ENCODE measurements at regions not wholly inside any gene's neighbourhood (a gene's known extent, or its start where the extent isn't known, plus 50 kb on each side); places are given as distances from the start of the nearest gene placed in this dataset.

DNA sequence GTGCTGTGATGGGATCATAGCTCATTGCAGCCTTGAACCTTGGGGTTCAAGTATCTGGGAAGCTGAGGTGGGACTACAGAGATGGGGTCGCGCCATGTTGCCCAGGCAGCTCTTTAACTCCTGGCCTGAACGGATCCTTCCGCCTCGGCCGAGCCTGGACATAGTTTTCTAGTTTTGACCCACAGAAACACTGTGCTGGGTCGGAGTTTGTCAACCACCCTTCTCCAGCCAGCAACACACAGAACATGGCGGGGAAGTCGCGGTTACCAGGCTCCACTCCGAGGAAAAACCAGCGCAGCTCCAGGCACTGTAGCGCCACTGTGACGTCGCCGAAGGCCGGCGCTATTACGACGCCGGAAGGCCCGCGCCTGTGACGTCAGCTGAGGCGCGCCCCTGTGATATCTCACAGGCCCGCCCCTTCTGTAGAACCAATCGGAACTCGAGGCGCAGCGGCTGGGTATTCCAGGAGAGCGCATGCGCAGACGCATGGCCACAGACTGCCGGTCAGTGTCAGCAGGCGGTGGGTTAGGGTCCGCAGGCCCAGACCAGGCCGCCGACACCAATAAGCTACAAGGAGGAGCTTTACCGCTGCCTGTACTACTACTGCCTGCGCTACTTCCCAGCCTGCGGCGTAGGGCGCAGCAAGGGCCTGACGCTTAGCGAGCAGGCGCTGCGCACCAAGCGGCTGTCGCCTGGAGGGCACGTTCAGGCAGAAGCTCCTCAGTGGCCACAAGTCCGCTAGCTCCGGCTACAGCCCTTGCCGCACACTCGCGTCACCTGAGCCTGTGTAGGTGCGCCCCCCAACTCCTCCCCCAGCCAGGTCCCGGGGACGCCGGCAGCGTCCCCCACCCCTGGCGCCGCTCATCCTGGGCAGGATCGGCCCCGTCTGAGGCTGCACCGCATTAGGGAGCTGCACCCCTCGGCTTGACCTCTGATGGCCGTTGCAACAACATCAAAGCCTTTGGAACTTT lies 135.2 kb upstream of the KCTD7 start:
- Histone ChIP-seq H3K9me3 (no peaks in the 10 kb centered on the region), H3K4me1 (peaks cover 14% of the 10 kb centered on the region), H3K27ac (peak overlapping the region; percentile 87 to 97 (median 92)), H3K36me3 (replicated peaks in 1 of 2; ENCODE audit: insufficient read depth in 1 of 2, low read depth in 2 of 2) (no peaks in the 10 kb centered on the region), H3K4me3 (peak overlapping the region; percentile 47 to 88), H3K27me3 (no peaks in the 10 kb centered on the region)
- ATAC-seq = peak; percentile 98
- WGBS, 2 donors = 0% methylated on average over 4 to 68 of the region's 68 CpGs
- peak; percentile 97 to 99 (median 98) for DNase-seq
- intact Hi-C loops (cut with DNase I) = no loop called here
- TF ChIP-seq, protein P1, sequence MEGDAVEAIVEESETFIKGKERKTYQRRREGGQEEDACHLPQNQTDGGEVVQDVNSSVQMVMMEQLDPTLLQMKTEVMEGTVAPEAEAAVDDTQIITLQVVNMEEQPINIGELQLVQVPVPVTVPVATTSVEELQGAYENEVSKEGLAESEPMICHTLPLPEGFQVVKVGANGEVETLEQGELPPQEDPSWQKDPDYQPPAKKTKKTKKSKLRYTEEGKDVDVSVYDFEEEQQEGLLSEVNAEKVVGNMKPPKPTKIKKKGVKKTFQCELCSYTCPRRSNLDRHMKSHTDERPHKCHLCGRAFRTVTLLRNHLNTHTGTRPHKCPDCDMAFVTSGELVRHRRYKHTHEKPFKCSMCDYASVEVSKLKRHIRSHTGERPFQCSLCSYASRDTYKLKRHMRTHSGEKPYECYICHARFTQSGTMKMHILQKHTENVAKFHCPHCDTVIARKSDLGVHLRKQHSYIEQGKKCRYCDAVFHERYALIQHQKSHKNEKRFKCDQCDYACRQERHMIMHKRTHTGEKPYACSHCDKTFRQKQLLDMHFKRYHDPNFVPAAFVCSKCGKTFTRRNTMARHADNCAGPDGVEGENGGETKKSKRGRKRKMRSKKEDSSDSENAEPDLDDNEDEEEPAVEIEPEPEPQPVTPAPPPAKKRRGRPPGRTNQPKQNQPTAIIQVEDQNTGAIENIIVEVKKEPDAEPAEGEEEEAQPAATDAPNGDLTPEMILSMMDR (IDR thresholded peaks at IDR 0.05) = peak in 5 of 7 experiments; percentile 4 to 58 (median 43)
- TF ChIP-seq POLR2A (IDR thresholded peaks at IDR 0.05) = peak; percentile 82 to 96 (median 95)

DNA sequence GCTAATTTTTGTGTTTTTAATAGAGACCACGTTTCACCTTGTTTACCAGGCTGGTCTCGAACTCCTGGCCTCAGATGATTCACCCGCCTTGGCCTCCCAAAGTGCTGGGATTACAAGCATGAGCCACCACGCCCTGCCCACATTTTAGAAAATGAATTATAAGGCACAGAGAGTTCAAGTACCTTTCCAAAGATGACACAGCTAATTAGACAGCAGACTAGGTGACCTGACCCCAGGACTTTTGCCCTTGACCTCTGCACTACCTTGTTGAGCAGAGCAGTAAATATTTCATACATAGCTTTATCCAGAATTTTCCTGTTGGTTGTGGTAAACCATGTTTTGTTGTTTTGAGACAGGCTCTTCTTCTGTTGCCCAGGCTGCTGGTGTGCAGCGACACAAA lies 131.3 kb upstream of the KCTD7 start:
- TF ChIP-seq, protein P1 (IDR thresholded peaks at IDR 0.05) = no peak
- TF ChIP-seq POLR2A (IDR thresholded peaks at IDR 0.05) = no peak
- 85 to 91% methylated on average over 5 of the region's 5 CpGs for WGBS, 2 donors
- H3K4me1 ChIP-seq = peaks cover 20% of the 10 kb centered on the region
- ATAC-seq = no peak
- intact Hi-C loops (cut with DNase I) = no loop called here
- no peak for DNase-seq
- no peaks in the 10 kb centered on the region for H3K36me3 ChIP-seq (replicated peaks in 1 of 2; ENCODE audit: insufficient read depth in 1 of 2, low read depth in 2 of 2)
- no peak overlapping the region for H3K4me3 ChIP-seq
- H3K27ac ChIP-seq = no peak overlapping the region
- no peaks in the 10 kb centered on the region for H3K27me3 ChIP-seq
- no peaks in the 10 kb centered on the region for H3K9me3 ChIP-seq

DNA sequence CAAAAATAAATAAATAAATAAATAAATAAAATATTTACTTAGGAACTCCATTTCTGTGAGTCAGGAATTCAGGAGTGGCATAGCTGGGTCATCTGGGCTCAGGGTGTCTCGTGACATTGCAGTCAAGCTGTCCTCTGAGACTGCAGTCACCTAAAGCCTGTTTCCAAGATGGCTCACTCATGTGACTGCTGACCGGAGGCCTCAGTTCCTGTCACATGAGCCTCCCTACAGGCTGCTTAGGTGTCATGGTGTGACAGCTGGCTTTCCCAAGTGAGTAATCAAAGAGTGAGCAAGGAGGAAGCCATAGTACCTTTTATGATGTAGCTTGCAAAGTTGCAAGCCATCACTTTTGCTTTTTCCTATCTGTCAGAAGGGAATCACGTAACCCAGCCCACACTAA lies 128.6 kb upstream of the KCTD7 start:
- intact Hi-C loops (cut with DNase I) = no loop called here
- Histone ChIP-seq H3K9me3 (no peaks in the 10 kb centered on the region), H3K4me1 (peaks cover 13% of the 10 kb centered on the region), H3K36me3 (replicated peaks in 1 of 2; ENCODE audit: insufficient read depth in 1 of 2, low read depth in 2 of 2) (no peaks in the 10 kb centered on the region), H3K4me3 (no peak overlapping the region), H3K27ac (no peak overlapping the region), H3K27me3 (no peaks in the 10 kb centered on the region)
- DNase-seq (no peak), ATAC-seq (no peak)
- no peak for TF ChIP-seq POLR2A (IDR thresholded peaks at IDR 0.05)
- TF ChIP-seq, protein P1 (IDR thresholded peaks at IDR 0.05) = no peak
- 81 to 93% methylated on average over 3 of the region's 3 CpGs for WGBS, 2 donors

DNA sequence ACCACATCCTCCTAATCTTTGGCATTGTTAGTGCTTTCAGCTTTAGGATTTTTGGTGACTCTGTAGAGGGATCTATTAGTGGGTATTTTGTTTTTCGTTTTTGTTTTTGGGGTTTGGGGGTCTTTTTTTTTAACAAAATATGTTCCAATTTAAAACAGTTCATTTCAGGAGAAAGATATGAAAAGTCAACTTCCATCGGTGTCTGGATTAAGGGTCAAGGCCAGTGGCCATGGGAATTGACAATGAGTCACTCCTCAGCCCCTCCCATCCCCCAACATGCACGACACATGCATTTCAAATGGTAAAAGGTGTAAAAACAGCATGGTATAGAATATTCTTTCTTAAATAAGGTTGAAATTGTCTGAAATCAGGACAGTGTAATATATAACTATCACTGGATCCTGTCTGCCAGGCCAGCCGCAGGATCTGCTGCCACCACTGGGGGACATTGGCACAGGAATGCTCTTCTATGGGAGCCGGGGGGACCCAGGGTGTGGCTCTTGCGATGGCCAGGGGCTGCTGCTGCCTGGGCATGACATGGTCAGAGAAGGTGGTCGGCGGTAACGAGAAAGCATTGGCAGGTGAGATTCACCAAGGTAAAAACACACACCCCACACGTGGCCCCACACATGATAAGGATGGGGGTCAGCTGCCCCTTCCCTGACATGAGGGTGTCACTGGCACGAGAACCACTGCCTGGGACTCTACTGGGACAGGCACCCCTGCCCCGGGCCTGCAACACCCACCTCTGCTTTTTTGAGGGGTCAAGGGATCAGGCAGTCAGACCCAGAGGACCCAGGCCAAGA lies 126.2 kb upstream of the KCTD7 start:
- 76 to 77% methylated on average over 10 to 12 of the region's 12 CpGs for WGBS, 2 donors
- intact Hi-C loops (cut with DNase I) = no loop called here
- H3K27ac ChIP-seq = no peak overlapping the region
- no peaks in the 10 kb centered on the region for H3K36me3 ChIP-seq (replicated peaks in 1 of 2; ENCODE audit: insufficient read depth in 1 of 2, low read depth in 2 of 2)
- no peak overlapping the region for H3K4me3 ChIP-seq
- no peak for ATAC-seq
- DNase-seq = peak in 1 of 4 donors; percentile 30
- H3K9me3 ChIP-seq = no peaks in the 10 kb centered on the region
- TF ChIP-seq, protein P1 (IDR thresholded peaks at IDR 0.05) = no peak
- TF ChIP-seq POLR2A (IDR thresholded peaks at IDR 0.05) = no peak
- peaks cover 13% of the 10 kb centered on the region for H3K4me1 ChIP-seq
- no peaks in the 10 kb centered on the region for H3K27me3 ChIP-seq
